ENCODE measurements at regions not wholly inside any gene's neighbourhood (a gene's known extent, or its start where the extent isn't known, plus 50 kb on each side); places are given as distances from the start of the nearest gene placed in this dataset.

GRCh38 chr5:61706751-61707150, 374.7 kb downstream of the ZSWIM6 start:
- TF ChIP-seq, protein P1, sequence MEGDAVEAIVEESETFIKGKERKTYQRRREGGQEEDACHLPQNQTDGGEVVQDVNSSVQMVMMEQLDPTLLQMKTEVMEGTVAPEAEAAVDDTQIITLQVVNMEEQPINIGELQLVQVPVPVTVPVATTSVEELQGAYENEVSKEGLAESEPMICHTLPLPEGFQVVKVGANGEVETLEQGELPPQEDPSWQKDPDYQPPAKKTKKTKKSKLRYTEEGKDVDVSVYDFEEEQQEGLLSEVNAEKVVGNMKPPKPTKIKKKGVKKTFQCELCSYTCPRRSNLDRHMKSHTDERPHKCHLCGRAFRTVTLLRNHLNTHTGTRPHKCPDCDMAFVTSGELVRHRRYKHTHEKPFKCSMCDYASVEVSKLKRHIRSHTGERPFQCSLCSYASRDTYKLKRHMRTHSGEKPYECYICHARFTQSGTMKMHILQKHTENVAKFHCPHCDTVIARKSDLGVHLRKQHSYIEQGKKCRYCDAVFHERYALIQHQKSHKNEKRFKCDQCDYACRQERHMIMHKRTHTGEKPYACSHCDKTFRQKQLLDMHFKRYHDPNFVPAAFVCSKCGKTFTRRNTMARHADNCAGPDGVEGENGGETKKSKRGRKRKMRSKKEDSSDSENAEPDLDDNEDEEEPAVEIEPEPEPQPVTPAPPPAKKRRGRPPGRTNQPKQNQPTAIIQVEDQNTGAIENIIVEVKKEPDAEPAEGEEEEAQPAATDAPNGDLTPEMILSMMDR (IDR thresholded peaks at IDR 0.05; ENCODE audit: borderline replicate concordance, extremely low read depth, low read length, poor library complexity, severe bottlenecking) = no peak
- no peak for TF ChIP-seq EZH2 (IDR thresholded peaks at IDR 0.05; ENCODE audit: borderline replicate concordance, low read depth, low read length, severe bottlenecking)
